GM21528 (cell line): ENCODE measurements at regions not wholly inside any gene's neighbourhood (a gene's known extent, or its start where the extent isn't known, plus 50 kb on each side); places are given as distances from the start of the nearest gene placed in this dataset.

Experiments
- ATAC-seq: cut with Tn5 transposase; IDR thresholded peaks from one replicate; pipeline ENCODE4 v1.9.1; 2021; ENCODE audit warnings: mild to moderate bottlenecking, moderate library complexity; ENCODE audit not compliant: unreplicated experiment, low FRiP score

- ATAC-seq: no peak
Measured at GRCh38 chr14:54088271-54088670, 131.6 kb upstream of the BMP4 start.

- ATAC-seq: no peak
Measured at GRCh38 chr14:54090274-54090673, 133.6 kb upstream of the BMP4 start.

GRCh38 chr14:54094765-54095164 lies 138.1 kb upstream of the BMP4 start:
- ATAC-seq: no peak

- ATAC-seq: no peak
Measured at GRCh38 chr14:54098536-54098935, 141.9 kb upstream of the BMP4 start.

- no peak for ATAC-seq
Measured at GRCh38 chr14:54102051-54102456, 145.4 kb upstream of the BMP4 start.

GRCh38 chr14:54102530-54102929 lies 145.9 kb upstream of the BMP4 start:
- no peak for ATAC-seq

GRCh38 chr14:54104601-54105145 lies 148.0 kb upstream of the BMP4 start:
- no peak for ATAC-seq

GRCh38 chr14:54105406-54105805 lies 148.8 kb upstream of the BMP4 start:
- no peak for ATAC-seq

GRCh38 chr14:54105898-54106297 lies 149.3 kb upstream of the BMP4 start:
- ATAC-seq: no peak

- ATAC-seq: no peak
Measured at GRCh38 chr14:54106661-54107377, 150.2 kb upstream of the BMP4 start.

GRCh38 chr14:54108481-54109471 lies 152.2 kb upstream of the BMP4 start:
- ATAC-seq: no peak

GRCh38 chr14:54109521-54110120 lies 153.0 kb upstream of the BMP4 start:
- no peak for ATAC-seq

GRCh38 chr14:54114941-54115340 lies 158.3 kb upstream of the BMP4 start:
- no peak for ATAC-seq

GRCh38 chr14:54116198-54116885 lies 159.7 kb upstream of the BMP4 start:
- no peak for ATAC-seq

GRCh38 chr14:54116972-54117371 lies 160.3 kb upstream of the BMP4 start:
- no peak for ATAC-seq

GRCh38 chr14:54117396-54117795 lies 160.8 kb upstream of the BMP4 start:
- ATAC-seq: no peak

GRCh38 chr14:54117924-54118323 lies 161.3 kb upstream of the BMP4 start:
- no peak for ATAC-seq

- no peak for ATAC-seq
Measured at GRCh38 chr14:54120260-54120659, 163.6 kb upstream of the BMP4 start.

GRCh38 chr14:54121466-54122027 lies 164.9 kb upstream of the BMP4 start:
- ATAC-seq: no peak

GRCh38 chr14:54123841-54124240 lies 167.2 kb upstream of the BMP4 start:
- no peak for ATAC-seq
